ENCODE measurements at regions not wholly inside any gene's neighbourhood (a gene's known extent, or its start where the extent isn't known, plus 50 kb on each side); places are given as distances from the start of the nearest gene placed in this dataset.

GRCh38 chr16:86637744-86638143 lies 59.4 kb downstream of the FOXL1 start:
- Histone ChIP-seq H3K36me3 (no peaks in the 10 kb centered on the region), H3K9me3 (ENCODE audit: low read depth) (no peaks in the 10 kb centered on the region), H3K27ac (no peak overlapping the region), H3K27me3 (no peaks in the 10 kb centered on the region), H3K4me1 (ENCODE audit: low read depth) (no peaks in the 10 kb centered on the region), H3K4me3 (no peak overlapping the region)
- TF ChIP-seq CTCF (IDR thresholded peaks at IDR 0.05; ENCODE audit: low read depth, low read length), result no peak
- no peak for DNase-seq (ENCODE audit: low read depth in 1 of 2, low spot score in 1 of 2)

- no peaks in the 10 kb centered on the region for H3K9me3 ChIP-seq (ENCODE audit: low read depth)
- H3K4me3 ChIP-seq, result no peak overlapping the region
- no peaks in the 10 kb centered on the region for H3K4me1 ChIP-seq (ENCODE audit: low read depth)
- TF ChIP-seq CTCF (IDR thresholded peaks at IDR 0.05; ENCODE audit: low read depth, low read length), result no peak
- no peaks in the 10 kb centered on the region for H3K36me3 ChIP-seq
- no peak overlapping the region for H3K27ac ChIP-seq
- no peaks in the 10 kb centered on the region for H3K27me3 ChIP-seq
- no peak for DNase-seq (ENCODE audit: low read depth in 1 of 2, low spot score in 1 of 2)
Measured at GRCh38 chr16:86638642-86639041, 60.3 kb downstream of the FOXL1 start.

- no peak overlapping the region for H3K4me3 ChIP-seq
- TF ChIP-seq CTCF (IDR thresholded peaks at IDR 0.05; ENCODE audit: low read depth, low read length), result no peak
Measured at GRCh38 chr16:86639354-86639753, 61.0 kb downstream of the FOXL1 start.

GRCh38 chr16:86640265-86640843 lies 62.0 kb downstream of the FOXL1 start:
- Histone ChIP-seq H3K27me3 (no peaks in the 10 kb centered on the region), H3K4me3 (no peak overlapping the region), H3K4me1 (ENCODE audit: low read depth) (no peaks in the 10 kb centered on the region), H3K27ac (no peak overlapping the region), H3K36me3 (no peaks in the 10 kb centered on the region), H3K9me3 (ENCODE audit: low read depth) (no peaks in the 10 kb centered on the region)
- no peak for TF ChIP-seq CTCF (IDR thresholded peaks at IDR 0.05; ENCODE audit: low read depth, low read length)
- DNase-seq (ENCODE audit: low read depth in 1 of 2, low spot score in 1 of 2), result no peak

More at GRCh38 chr16:86639354-86639753, 61.0 kb downstream of the FOXL1 start:
- Histone ChIP-seq H3K27me3 (no peaks in the 10 kb centered on the region), H3K36me3 (no peaks in the 10 kb centered on the region), H3K4me1 (ENCODE audit: low read depth) (no peaks in the 10 kb centered on the region), H3K9me3 (ENCODE audit: low read depth) (no peaks in the 10 kb centered on the region), H3K27ac (no peak overlapping the region)
- no peak for DNase-seq (ENCODE audit: low read depth in 1 of 2, low spot score in 1 of 2)

- no peaks in the 10 kb centered on the region for H3K4me1 ChIP-seq (ENCODE audit: low read depth)
- H3K36me3 ChIP-seq, result no peaks in the 10 kb centered on the region
- no peak overlapping the region for H3K27ac ChIP-seq
- no peaks in the 10 kb centered on the region for H3K9me3 ChIP-seq (ENCODE audit: low read depth)
- no peak overlapping the region for H3K4me3 ChIP-seq
- no peaks in the 10 kb centered on the region for H3K27me3 ChIP-seq
- no peak for DNase-seq (ENCODE audit: low read depth in 1 of 2, low spot score in 1 of 2)
- no peak for TF ChIP-seq CTCF (IDR thresholded peaks at IDR 0.05; ENCODE audit: low read depth, low read length)
Measured at GRCh38 chr16:86642087-86642486, 63.7 kb downstream of the FOXL1 start.

- no peak for TF ChIP-seq CTCF (IDR thresholded peaks at IDR 0.05; ENCODE audit: low read depth, low read length)
- Histone ChIP-seq H3K27me3 (no peaks in the 10 kb centered on the region), H3K4me3 (no peak overlapping the region), H3K9me3 (ENCODE audit: low read depth) (no peaks in the 10 kb centered on the region), H3K4me1 (ENCODE audit: low read depth) (no peaks in the 10 kb centered on the region), H3K27ac (no peak overlapping the region), H3K36me3 (no peaks in the 10 kb centered on the region)
- DNase-seq (ENCODE audit: low read depth in 1 of 2, low spot score in 1 of 2), result no peak
Measured at GRCh38 chr16:86643671-86644070, 65.3 kb downstream of the FOXL1 start.

Measured in cardiac muscle cell (in vitro differentiated cells and primary cell).